ENCODE measurements at regions not wholly inside any gene's neighbourhood (a gene's known extent, or its start where the extent isn't known, plus 50 kb on each side); places are given as distances from the start of the nearest gene placed in this dataset.
A peak's percentile ranks its signal among the peaks of the same experiment; 100 is the strongest.
"Not testable (repeated sequence)": the region's sequence is repeated elsewhere in the genome, so short reads cannot be mapped to it uniquely, and the experiment has no call there.

GRCh38 chr2:149732730-149733290 lies 145.2 kb upstream of the MMADHC start:
- no peak for DNase-seq

GRCh38 chr2:149732001-149732685 lies 144.6 kb upstream of the MMADHC start:
- peak; percentile 88 for DNase-seq

- no peak for DNase-seq
Observed at GRCh38 chr2:149731079-149731478, 143.5 kb upstream of the MMADHC start.

GRCh38 chr2:149729586-149729985 lies 142.0 kb upstream of the MMADHC start:
- DNase-seq, result no peak

GRCh38 chr2:149727927-149728326 lies 140.4 kb upstream of the MMADHC start:
- no peak for DNase-seq

- DNase-seq, result no peak
Observed at GRCh38 chr2:149725234-149725633, 137.7 kb upstream of the MMADHC start.

GRCh38 chr2:149724091-149724490 lies 136.5 kb upstream of the MMADHC start:
- DNase-seq, result no peak

GRCh38 chr2:149720615-149721014 lies 133.0 kb upstream of the MMADHC start:
- no peak for DNase-seq

- DNase-seq, result no peak
Observed at GRCh38 chr2:149719695-149720094, 132.1 kb upstream of the MMADHC start.

- no peak for DNase-seq
Observed at GRCh38 chr2:149716687-149717086, 129.1 kb upstream of the MMADHC start.

- DNase-seq, result no peak
Observed at GRCh38 chr2:149715894-149716293, 128.3 kb upstream of the MMADHC start.

GRCh38 chr2:149715005-149715592 lies 127.5 kb upstream of the MMADHC start:
- peak; percentile 58 for DNase-seq

GRCh38 chr2:149709496-149710263 lies 122.1 kb upstream of the MMADHC start:
- no peak for DNase-seq

- no peak for DNase-seq
Observed at GRCh38 chr2:149703281-149703680, 115.7 kb upstream of the MMADHC start.

- no peak for DNase-seq
Observed at GRCh38 chr2:149702571-149702970, 115.0 kb upstream of the MMADHC start.

- no peak for DNase-seq
Observed at GRCh38 chr2:149701241-149701640, 113.7 kb upstream of the MMADHC start.

- DNase-seq, result peak; percentile 49
Observed at GRCh38 chr2:149692961-149693396, 105.4 kb upstream of the MMADHC start.

GRCh38 chr2:149690825-149691224 lies 103.2 kb upstream of the MMADHC start:
- DNase-seq, result no peak

- no peak for DNase-seq
Observed at GRCh38 chr2:149687052-149687427, 99.5 kb upstream of the MMADHC start.

- DNase-seq, result no peak
Observed at GRCh38 chr2:149686136-149687051, 98.8 kb upstream of the MMADHC start.

- not testable (repeated sequence) for DNase-seq
Observed at GRCh38 chr2:149685401-149685800, 97.8 kb upstream of the MMADHC start.

- DNase-seq, result peak; percentile 75
Observed at GRCh38 chr2:149679286-149679685, 91.7 kb upstream of the MMADHC start.

GRCh38 chr2:149677416-149677815 lies 89.8 kb upstream of the MMADHC start:
- no peak for DNase-seq
